ENCODE measurements at regions not wholly inside any gene's neighbourhood (a gene's known extent, or its start where the extent isn't known, plus 50 kb on each side); places are given as distances from the start of the nearest gene placed in this dataset.

DNA sequence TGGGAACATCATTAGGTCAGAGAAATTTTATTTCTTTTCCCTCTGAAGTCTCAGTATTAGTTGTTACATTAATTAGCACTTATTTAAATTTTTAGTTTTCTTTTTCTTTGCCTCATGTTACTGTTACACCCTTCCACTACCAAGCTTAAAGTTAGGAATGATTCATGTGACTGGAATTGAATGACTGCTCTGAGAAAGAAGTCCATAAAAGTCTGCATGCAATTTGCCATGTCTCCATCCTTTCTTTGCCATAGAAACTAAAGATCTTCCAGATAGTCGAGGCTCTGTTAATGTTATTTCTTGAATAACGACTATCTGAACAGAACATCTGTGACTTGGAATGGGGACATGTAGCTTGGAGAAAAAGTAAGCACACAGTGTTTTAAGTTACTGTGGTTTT, 1269.8 kb upstream of the PIK3C3 start:
- H3K9me3 ChIP-seq (replicated peaks; ENCODE audit: control insufficient read depth, insufficient read depth, low read length) = no peaks in the 10 kb centered on the region
- H3K9me1 ChIP-seq (replicated peaks; ENCODE audit: control insufficient read depth, extremely low read depth, insufficient read depth, low read length) = no peaks in the 10 kb centered on the region
- DNase-seq (ENCODE audit: low read depth, low spot score) (no peak), FAIRE-seq (no peak)
- H3K79me2 ChIP-seq (ENCODE audit: control insufficient read depth, insufficient read depth, low read length) = no peaks in the 10 kb centered on the region
- no TSS peak for BruUV-seq (replicated peaks)
- H3K4me2 ChIP-seq (ENCODE audit: insufficient read depth, low read length) = no peak overlapping the region
- H3K36me3 ChIP-seq (ENCODE audit: control insufficient read depth in 2 of 2, extremely low read depth in 1 of 2, insufficient read depth in 2 of 2, low read length in 2 of 2) = no peaks in the 10 kb centered on the region
- TF ChIP-seq MAX (IDR thresholded peaks at IDR 0.05; ENCODE audit: insufficient read depth, insufficient read length) (no peak), POLR2AphosphoS5 (IDR thresholded peaks at IDR 0.05; ENCODE audit: insufficient read depth, low read depth, low read length) (no peak)
- ChIA-PET POLR2A (no interaction called here), CTCF (no interaction called here)
- dilution Hi-C loops (cut with MboI; ENCODE audit: extremely low pct_ligation_motif_present, low sequenced_read_pairs) = no loop called here
- H3K4me3 ChIP-seq (replicated peaks in 1 of 3; ENCODE audit: insufficient read depth in 1 of 3, low read depth in 1 of 3, low read length in 3 of 3) = no peak overlapping the region
- H3K9ac ChIP-seq (replicated peaks; ENCODE audit: extremely low read depth, insufficient read depth, low read length) = no peak overlapping the region
- no peak overlapping the region for H3K27ac ChIP-seq (ENCODE audit: insufficient read depth, low read depth, low read length)
- no peaks in the 10 kb centered on the region for H3K4me1 ChIP-seq (ENCODE audit: control insufficient read depth, extremely low read depth, insufficient read depth, low read length)
- intact Hi-C loops (cut with micrococcal nuclease) = no loop called here
- H2AFZ ChIP-seq (ENCODE audit: low read depth, low read length) = no peak overlapping the region
- H4K20me1 ChIP-seq (replicated peaks; ENCODE audit: control insufficient read depth, extremely low read depth, insufficient read depth, low read length) = no peaks in the 10 kb centered on the region
- no peaks in the 10 kb centered on the region for H3K27me3 ChIP-seq (ENCODE audit: control insufficient read depth in 2 of 2, insufficient read depth in 2 of 2, low read length in 2 of 2)

DNA sequence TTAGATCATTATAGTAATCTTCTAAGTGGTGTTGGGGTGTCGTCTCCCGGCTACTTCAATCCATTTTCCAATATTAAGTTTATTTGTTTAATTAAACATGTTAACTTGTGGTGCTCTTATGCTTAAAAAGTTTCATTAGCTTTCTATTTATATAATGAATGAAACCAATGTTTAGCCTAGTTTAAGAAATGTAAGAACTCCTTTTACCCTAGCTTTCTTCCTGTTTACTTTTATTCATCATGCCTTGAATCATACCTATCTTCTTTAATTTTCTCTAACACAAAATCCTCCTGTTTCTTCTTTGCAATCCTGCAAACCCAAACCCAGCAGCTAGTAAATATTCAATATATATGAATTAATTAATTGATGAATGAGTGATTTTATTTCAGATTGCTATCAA, 1276.7 kb upstream of the PIK3C3 start:
- H3K4me3 ChIP-seq (replicated peaks in 1 of 3; ENCODE audit: insufficient read depth in 1 of 3, low read depth in 1 of 3, low read length in 3 of 3) = no peak overlapping the region
- no peaks in the 10 kb centered on the region for H3K36me3 ChIP-seq (ENCODE audit: control insufficient read depth in 2 of 2, extremely low read depth in 1 of 2, insufficient read depth in 2 of 2, low read length in 2 of 2)
- no peaks in the 10 kb centered on the region for H4K20me1 ChIP-seq (replicated peaks; ENCODE audit: control insufficient read depth, extremely low read depth, insufficient read depth, low read length)
- TF ChIP-seq GATA2 (IDR thresholded peaks at IDR 0.05; ENCODE audit: insufficient read depth, insufficient read length, low read depth, low read length) = no peak
- no peak for TF ChIP-seq POLR2A (IDR thresholded peaks at IDR 0.05; ENCODE audit: low read depth, low read length)
- TF ChIP-seq CTCF (IDR thresholded peaks at IDR 0.05; ENCODE audit: extremely low read depth in 1 of 2, insufficient read depth in 1 of 2, low read depth in 1 of 2, low read length in 2 of 2) = no peak
- no peak for TF ChIP-seq JUN (IDR thresholded peaks at IDR 0.05; ENCODE audit: borderline replicate concordance, insufficient read depth, insufficient read length, low read depth)
- no peak for TF ChIP-seq POLR2AphosphoS5 (IDR thresholded peaks at IDR 0.05; ENCODE audit: insufficient read depth, low read depth, low read length)
- TF ChIP-seq EZH2 (IDR thresholded peaks at IDR 0.05; ENCODE audit: borderline replicate concordance, low read depth, low read length, severe bottlenecking) = no peak
- TF ChIP-seq FOS (IDR thresholded peaks at IDR 0.05; ENCODE audit: borderline replicate concordance, insufficient read depth, low read length) = no peak
- TF ChIP-seq MYC (IDR thresholded peaks at IDR 0.05; ENCODE audit: low read depth, low read length) = no peak
- no peak for TF ChIP-seq MAX (IDR thresholded peaks at IDR 0.05; ENCODE audit: insufficient read depth, insufficient read length)
- H3K27me3 ChIP-seq (ENCODE audit: control insufficient read depth in 2 of 2, insufficient read depth in 2 of 2, low read length in 2 of 2) = no peaks in the 10 kb centered on the region
- H3K9me1 ChIP-seq (replicated peaks; ENCODE audit: control insufficient read depth, extremely low read depth, insufficient read depth, low read length) = no peaks in the 10 kb centered on the region
- no peaks in the 10 kb centered on the region for H3K4me1 ChIP-seq (ENCODE audit: control insufficient read depth, extremely low read depth, insufficient read depth, low read length)
- H3K9ac ChIP-seq (replicated peaks; ENCODE audit: extremely low read depth, insufficient read depth, low read length) = no peak overlapping the region
- no peaks in the 10 kb centered on the region for H3K79me2 ChIP-seq (ENCODE audit: control insufficient read depth, insufficient read depth, low read length)
- ChIA-PET CTCF (no interaction called here), POLR2A (no interaction called here)
- no peak overlapping the region for H2AFZ ChIP-seq (ENCODE audit: low read depth, low read length)
- intact Hi-C loops (cut with micrococcal nuclease) = no loop called here
- no peak overlapping the region for H3K4me2 ChIP-seq (ENCODE audit: insufficient read depth, low read length)
- H3K9me3 ChIP-seq (replicated peaks; ENCODE audit: control insufficient read depth, insufficient read depth, low read length) = peaks cover 2% of the 10 kb centered on the region
- FAIRE-seq (no peak), DNase-seq (ENCODE audit: low read depth, low spot score) (no peak)
- dilution Hi-C loops (cut with MboI; ENCODE audit: extremely low pct_ligation_motif_present, low sequenced_read_pairs) = no loop called here
- H3K27ac ChIP-seq (ENCODE audit: insufficient read depth, low read depth, low read length) = no peak overlapping the region
- BruUV-seq (replicated peaks) = no TSS peak

Data from endothelial cell of umbilical vein (primary cell).